ENCODE measurements at regions not wholly inside any gene's neighbourhood (a gene's known extent, or its start where the extent isn't known, plus 50 kb on each side); places are given as distances from the start of the nearest gene placed in this dataset.

GRCh38 chr10:133030781-133031180, 56.9 kb upstream of the ADGRA1 start:
- H3K4me3 ChIP-seq (ENCODE audit: low read depth, low read length), result no peak overlapping the region
- no peak for TF ChIP-seq CTCF (IDR thresholded peaks at IDR 0.05; ENCODE audit: control insufficient read depth, extremely low read depth, insufficient read depth)
- DNase-seq (ENCODE audit: low read depth), result no peak

GRCh38 chr10:133030126-133030525, 57.6 kb upstream of the ADGRA1 start:
- no peak for TF ChIP-seq CTCF (IDR thresholded peaks at IDR 0.05; ENCODE audit: control insufficient read depth, extremely low read depth, insufficient read depth)
- DNase-seq (ENCODE audit: low read depth), result no peak

DNA sequence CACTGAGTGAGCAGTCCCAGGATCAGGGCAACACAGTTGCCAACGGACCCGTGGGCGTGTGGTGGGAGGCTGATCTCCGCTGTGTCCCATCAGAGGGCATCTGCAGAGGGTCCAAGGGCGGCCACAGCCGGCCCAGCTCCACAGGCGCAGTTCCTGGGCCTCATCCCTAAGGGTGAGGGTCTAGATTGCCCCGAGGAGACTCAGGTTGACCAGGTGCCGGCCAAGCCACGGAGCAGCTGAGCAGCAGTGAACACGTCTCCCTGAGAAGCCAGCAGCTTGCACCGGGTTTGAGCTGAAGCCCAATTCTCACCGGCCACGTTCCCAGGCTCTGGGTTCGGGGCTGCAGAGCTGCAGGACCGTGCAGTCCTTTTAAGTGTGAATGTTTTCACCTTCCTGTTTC, 58.8 kb upstream of the ADGRA1 start:
- no peak for TF ChIP-seq CTCF (IDR thresholded peaks at IDR 0.05; ENCODE audit: control insufficient read depth, extremely low read depth, insufficient read depth)
- DNase-seq (ENCODE audit: low read depth), result no peak
- no peak overlapping the region for H3K4me3 ChIP-seq (ENCODE audit: low read depth, low read length)

More at GRCh38 chr10:133030126-133030525, 57.6 kb upstream of the ADGRA1 start:
- H3K4me3 ChIP-seq (ENCODE audit: low read depth, low read length), result no peak overlapping the region

- TF ChIP-seq CTCF (IDR thresholded peaks at IDR 0.05; ENCODE audit: control insufficient read depth, extremely low read depth, insufficient read depth), result no peak
- no peak overlapping the region for H3K4me3 ChIP-seq (ENCODE audit: low read depth, low read length)
- DNase-seq (ENCODE audit: low read depth), result no peak
Measured at GRCh38 chr10:133028158-133028557, 59.6 kb upstream of the ADGRA1 start.

GRCh38 chr10:133027482-133027881, 60.2 kb upstream of the ADGRA1 start:
- DNase-seq (ENCODE audit: low read depth), result no peak
- no peak for TF ChIP-seq CTCF (IDR thresholded peaks at IDR 0.05; ENCODE audit: control insufficient read depth, extremely low read depth, insufficient read depth)
- no peak overlapping the region for H3K4me3 ChIP-seq (ENCODE audit: low read depth, low read length)

DNA sequence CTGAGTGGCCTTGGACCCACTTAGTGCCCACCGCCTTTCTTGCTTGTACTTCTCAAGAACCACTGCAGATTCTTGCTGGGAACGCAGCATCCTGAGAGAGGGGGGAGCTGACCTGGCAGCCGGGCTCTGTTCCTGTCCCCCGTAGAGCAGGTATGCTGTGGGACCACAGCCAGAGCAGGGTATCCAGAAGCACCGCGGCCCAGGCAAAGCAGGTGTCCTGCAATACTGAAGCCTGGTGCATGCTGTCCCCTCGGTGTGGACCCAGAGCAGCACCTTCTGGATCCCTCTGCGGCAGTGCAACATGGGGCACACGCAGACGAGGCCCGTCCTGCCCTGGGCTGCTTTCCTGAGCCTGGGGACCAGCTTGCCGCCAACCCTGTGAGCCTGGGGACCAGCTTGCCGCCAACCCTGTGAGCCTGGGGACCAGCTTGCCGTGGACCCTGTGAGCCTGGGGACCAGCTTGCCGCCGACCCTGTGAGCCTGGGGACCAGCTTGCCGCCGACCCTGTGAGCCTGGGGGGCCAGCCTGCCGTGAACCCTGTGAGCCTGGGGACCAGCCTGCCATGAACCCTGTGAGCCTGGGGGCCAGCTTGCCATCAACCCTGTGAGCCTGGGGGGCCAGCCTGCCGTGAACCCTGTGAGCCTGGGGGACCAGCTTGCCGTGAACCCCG, 60.9 kb upstream of the ADGRA1 start:
- no peak for DNase-seq (ENCODE audit: low read depth)
- no peak overlapping the region for H3K4me3 ChIP-seq (ENCODE audit: low read depth, low read length)
- TF ChIP-seq CTCF (IDR thresholded peaks at IDR 0.05; ENCODE audit: control insufficient read depth, extremely low read depth, insufficient read depth), result no peak

- no peak for TF ChIP-seq CTCF (IDR thresholded peaks at IDR 0.05; ENCODE audit: control insufficient read depth, extremely low read depth, insufficient read depth)
- no peak for DNase-seq (ENCODE audit: low read depth)
- no peak overlapping the region for H3K4me3 ChIP-seq (ENCODE audit: low read depth, low read length)
Measured at GRCh38 chr10:133026171-133026570, 61.6 kb upstream of the ADGRA1 start.

Measured in LNCaP clone FGC (cell line).